ENCODE measurements at regions not wholly inside any gene's neighbourhood (a gene's known extent, or its start where the extent isn't known, plus 50 kb on each side); places are given as distances from the start of the nearest gene placed in this dataset.
"Not testable (repeated sequence)": the region's sequence is repeated elsewhere in the genome, so short reads cannot be mapped to it uniquely, and the experiment has no call there.

DNA sequence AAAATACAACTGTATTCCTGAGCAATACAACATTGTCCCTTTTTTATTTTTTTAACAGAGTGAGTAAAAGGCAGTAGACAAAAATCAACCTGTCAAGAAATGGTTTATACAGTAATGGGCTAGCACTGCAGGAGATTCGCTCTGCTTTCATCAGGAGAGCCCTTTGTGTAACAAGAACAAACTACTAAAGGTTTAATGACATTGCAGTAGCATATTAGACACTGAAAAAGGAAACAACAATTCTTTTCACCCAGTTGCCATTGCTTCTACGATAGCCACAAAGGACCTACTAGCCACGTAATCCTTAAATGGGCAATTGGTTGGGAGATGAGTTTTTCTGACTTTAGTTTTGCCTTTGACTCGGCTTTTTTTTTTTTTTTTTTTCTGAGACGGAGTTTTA is 319.8 kb upstream of the TRPM3 start:
- Histone ChIP-seq H2AFZ (ENCODE audit: low read length) (no peak overlapping the region), H4K20me1 (ENCODE audit: insufficient read depth, low read length) (no peaks in the 10 kb centered on the region), H3K36me3 (ENCODE audit: insufficient read depth, low read length) (no peaks in the 10 kb centered on the region), H3F3A (ENCODE audit: insufficient read depth, low read length) (no peaks in the 10 kb centered on the region), H3K9ac (ENCODE audit: low read length) (no peak overlapping the region), H3K27ac (ENCODE audit: low read depth, low read length, poor library complexity, severe bottlenecking) (no peak overlapping the region), H3K4me3 (ENCODE audit: low read depth, low read length, poor library complexity, severe bottlenecking) (no peak overlapping the region), H3K79me2 (ENCODE audit: insufficient read depth, low read length) (no peaks in the 10 kb centered on the region), H3K27me3 (ENCODE audit: insufficient read depth, low read length) (no peaks in the 10 kb centered on the region), H3K4me2 (ENCODE audit: low read length) (no peak overlapping the region), H3K9me2 (ENCODE audit: low read depth, low read length) (no peaks in the 10 kb centered on the region), H3K4me1 (ENCODE audit: insufficient read depth, low read length, severe bottlenecking) (no peaks in the 10 kb centered on the region), H3K9me3 (ENCODE audit: low read length) (no peaks in the 10 kb centered on the region)
- TF ChIP-seq CTCF (IDR thresholded peaks at IDR 0.05; ENCODE audit: low read length) (no peak), EZH2 (IDR thresholded peaks at IDR 0.05; ENCODE audit: borderline replicate concordance, low read length) (no peak)

GRCh38 chr9:71431931-71432330 is 310.5 kb upstream of the TRPM3 start:
- Histone ChIP-seq H3K9me3 (ENCODE audit: low read length) (no peaks in the 10 kb centered on the region), H3K4me2 (ENCODE audit: low read length) (no peak overlapping the region), H3K4me1 (ENCODE audit: insufficient read depth, low read length, severe bottlenecking) (no peaks in the 10 kb centered on the region), H3K4me3 (ENCODE audit: low read depth, low read length, poor library complexity, severe bottlenecking) (no peak overlapping the region), H3K27me3 (ENCODE audit: insufficient read depth, low read length) (no peaks in the 10 kb centered on the region), H3K9me2 (ENCODE audit: low read depth, low read length) (no peaks in the 10 kb centered on the region), H3K79me2 (ENCODE audit: insufficient read depth, low read length) (no peaks in the 10 kb centered on the region), H3K27ac (ENCODE audit: low read depth, low read length, poor library complexity, severe bottlenecking) (no peak overlapping the region), H4K20me1 (ENCODE audit: insufficient read depth, low read length) (no peaks in the 10 kb centered on the region), H3F3A (ENCODE audit: insufficient read depth, low read length) (no peaks in the 10 kb centered on the region), H3K9ac (ENCODE audit: low read length) (no peak overlapping the region), H2AFZ (ENCODE audit: low read length) (no peak overlapping the region), H3K36me3 (ENCODE audit: insufficient read depth, low read length) (no peaks in the 10 kb centered on the region)
- TF ChIP-seq EZH2 (IDR thresholded peaks at IDR 0.05; ENCODE audit: borderline replicate concordance, low read length): no peak
- no peak for TF ChIP-seq CTCF (IDR thresholded peaks at IDR 0.05; ENCODE audit: low read length)

- H3K27ac ChIP-seq (ENCODE audit: low read depth, low read length, poor library complexity, severe bottlenecking); H3K4me2 ChIP-seq (ENCODE audit: low read length); H3K4me3 ChIP-seq (ENCODE audit: low read depth, low read length, poor library complexity, severe bottlenecking); H3K4me1 ChIP-seq (ENCODE audit: insufficient read depth, low read length, severe bottlenecking); H3K79me2 ChIP-seq (ENCODE audit: insufficient read depth, low read length); H3K9me2 ChIP-seq (ENCODE audit: low read depth, low read length); H3K36me3 ChIP-seq (ENCODE audit: insufficient read depth, low read length); H3K27me3 ChIP-seq (ENCODE audit: insufficient read depth, low read length); H3K9me3 ChIP-seq (ENCODE audit: low read length); H2AFZ ChIP-seq (ENCODE audit: low read length); H3K9ac ChIP-seq (ENCODE audit: low read length); H3F3A ChIP-seq (ENCODE audit: insufficient read depth, low read length); H4K20me1 ChIP-seq (ENCODE audit: insufficient read depth, low read length): not testable (repeated sequence)
These were observed 285.9 kb upstream of the TRPM3 start for GRCh38 chr9:71407341-71407740.

DNA sequence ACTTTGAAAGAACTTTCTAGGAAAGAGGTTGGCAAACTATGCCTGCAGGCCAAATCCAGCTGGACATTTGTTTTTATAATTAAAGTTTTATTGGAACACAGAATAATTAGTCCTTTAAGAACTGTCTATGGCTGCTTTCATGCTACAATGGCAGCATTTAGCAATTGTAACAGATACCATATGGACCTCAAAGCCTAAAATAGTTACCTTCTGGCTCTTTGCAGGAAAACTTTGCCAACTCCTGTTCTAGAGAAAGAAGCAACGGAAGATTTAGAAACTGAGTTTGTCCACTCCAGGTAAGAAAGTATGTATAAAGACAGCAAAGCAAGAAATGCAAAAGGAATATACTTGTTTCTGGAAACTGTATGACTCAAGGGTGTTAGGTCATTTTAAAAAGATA is 281.7 kb upstream of the TRPM3 start:
- H3K9me3 ChIP-seq (ENCODE audit: low read length): no peaks in the 10 kb centered on the region
- no peaks in the 10 kb centered on the region for H3K79me2 ChIP-seq (ENCODE audit: insufficient read depth, low read length)
- no peak overlapping the region for H3K4me2 ChIP-seq (ENCODE audit: low read length)
- H2AFZ ChIP-seq (ENCODE audit: low read length): no peak overlapping the region
- H3K36me3 ChIP-seq (ENCODE audit: insufficient read depth, low read length): no peaks in the 10 kb centered on the region
- H3K4me3 ChIP-seq (ENCODE audit: low read depth, low read length, poor library complexity, severe bottlenecking): no peak overlapping the region
- H3K9ac ChIP-seq (ENCODE audit: low read length): no peak overlapping the region
- no peaks in the 10 kb centered on the region for H3F3A ChIP-seq (ENCODE audit: insufficient read depth, low read length)
- no peaks in the 10 kb centered on the region for H3K27me3 ChIP-seq (ENCODE audit: insufficient read depth, low read length)
- no peaks in the 10 kb centered on the region for H4K20me1 ChIP-seq (ENCODE audit: insufficient read depth, low read length)
- no peaks in the 10 kb centered on the region for H3K9me2 ChIP-seq (ENCODE audit: low read depth, low read length)
- TF ChIP-seq CTCF (IDR thresholded peaks at IDR 0.05; ENCODE audit: low read length) (no peak), EZH2 (IDR thresholded peaks at IDR 0.05; ENCODE audit: borderline replicate concordance, low read length) (no peak)
- H3K4me1 ChIP-seq (ENCODE audit: insufficient read depth, low read length, severe bottlenecking): no peaks in the 10 kb centered on the region
- H3K27ac ChIP-seq (ENCODE audit: low read depth, low read length, poor library complexity, severe bottlenecking): no peak overlapping the region
